ENCODE measurements at regions not wholly inside any gene's neighbourhood (a gene's known extent, or its start where the extent isn't known, plus 50 kb on each side); places are given as distances from the start of the nearest gene placed in this dataset.
A peak's percentile ranks its signal among the peaks of the same experiment; 100 is the strongest.

DNA sequence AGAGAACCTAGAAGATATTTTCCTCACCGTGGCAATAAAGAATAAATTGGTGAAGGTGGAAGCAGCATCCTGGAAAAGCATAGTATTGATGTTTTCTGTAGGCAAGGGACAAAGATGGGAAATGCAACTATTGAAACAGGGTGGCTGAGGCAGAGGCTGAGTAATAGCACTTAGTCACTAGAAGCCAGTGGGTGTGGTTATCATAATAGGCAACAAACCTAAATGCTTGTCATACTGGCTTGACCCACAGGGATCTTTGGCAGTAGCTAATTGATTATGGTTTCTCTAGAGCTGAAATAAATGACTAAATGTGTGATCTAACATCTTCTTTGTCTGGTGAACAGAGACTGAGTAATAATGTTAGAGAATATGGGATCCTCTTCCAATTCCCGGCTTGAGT is 353.6 kb upstream of the RPS6KA3 start:
- DNase-seq (ENCODE audit: low read depth in 2 of 2): no peak

- no peak for DNase-seq (ENCODE audit: low read depth in 2 of 2)
These were observed 343.3 kb upstream of the RPS6KA3 start for GRCh38 chrX:20609916-20610415.

- no peak for DNase-seq (ENCODE audit: low read depth in 2 of 2)
These were observed 340.1 kb upstream of the RPS6KA3 start for GRCh38 chrX:20606831-20607230.

DNA sequence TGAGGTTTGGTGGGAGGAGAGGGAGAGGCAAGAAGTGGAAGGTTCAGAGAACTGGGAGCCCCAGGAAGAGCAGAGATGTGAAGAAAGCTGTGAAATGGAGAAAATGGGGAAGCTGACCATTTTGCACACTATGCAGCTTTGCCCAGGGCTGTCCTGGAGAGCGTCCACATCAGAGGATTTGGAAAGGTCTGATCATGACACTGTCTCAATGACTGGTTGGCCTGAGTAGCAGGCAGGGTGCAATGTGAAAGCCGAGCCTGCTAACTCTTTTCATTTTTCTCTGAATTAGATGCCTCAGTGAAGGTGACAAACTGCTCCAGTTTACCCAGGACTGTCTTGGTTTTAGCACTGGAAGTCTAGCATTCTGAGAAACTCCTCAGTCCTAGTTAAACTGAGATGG is 330.1 kb upstream of the RPS6KA3 start:
- DNase-seq (ENCODE audit: low read depth in 2 of 2): no peak

GRCh38 chrX:20595928-20596575 is 329.3 kb upstream of the RPS6KA3 start:
- DNase-seq (ENCODE audit: low read depth in 2 of 2): no peak

DNA sequence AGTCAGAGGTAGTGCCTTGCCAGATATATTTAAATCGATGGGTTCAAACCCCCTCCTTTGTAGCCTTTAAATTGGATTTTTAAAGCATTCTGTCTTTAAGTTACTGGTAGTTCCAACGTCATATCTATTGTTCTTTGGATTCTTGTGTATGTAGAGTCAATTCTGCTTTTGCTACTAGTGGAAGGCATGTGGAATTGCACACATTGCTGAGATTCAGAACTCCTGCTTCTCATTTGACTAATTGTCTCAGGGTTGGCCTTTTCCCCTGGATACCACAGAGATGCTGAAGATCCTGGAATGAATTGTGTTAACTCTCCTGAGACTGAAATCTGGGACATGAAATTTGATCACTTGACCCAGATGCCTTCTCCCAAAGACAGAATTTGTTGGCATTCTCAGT is 328.3 kb upstream of the RPS6KA3 start:
- DNase-seq (ENCODE audit: low read depth in 2 of 2): no peak

- DNase-seq (ENCODE audit: low read depth in 2 of 2): no peak
These were observed 327.1 kb upstream of the RPS6KA3 start for GRCh38 chrX:20593836-20594235.

- no peak for DNase-seq (ENCODE audit: low read depth in 2 of 2)
These were observed 326.7 kb upstream of the RPS6KA3 start for GRCh38 chrX:20593402-20593801.

DNA sequence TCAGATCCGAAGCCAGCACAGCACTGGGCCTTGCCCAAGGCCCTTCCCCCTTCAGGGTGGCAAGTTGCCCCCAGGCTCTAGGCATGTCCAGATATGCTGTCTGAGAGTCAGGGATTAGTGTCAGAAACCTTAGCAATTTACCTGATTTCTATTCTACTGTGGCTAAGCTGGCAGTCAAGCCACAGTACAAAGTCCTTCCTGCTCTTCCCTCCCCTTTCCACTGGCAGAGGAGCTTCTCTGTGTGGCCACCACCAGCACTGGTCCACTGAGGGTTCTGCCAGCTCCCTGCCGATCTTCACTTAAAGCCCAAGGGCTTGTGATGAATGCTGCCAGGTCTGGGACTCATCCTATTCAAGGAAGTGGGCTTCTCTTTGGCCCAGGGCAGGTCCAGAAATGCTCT is 324.5 kb upstream of the RPS6KA3 start:
- no peak for DNase-seq (ENCODE audit: low read depth in 2 of 2)

- DNase-seq (ENCODE audit: low read depth in 2 of 2): no peak
These were observed 319.1 kb upstream of the RPS6KA3 start for GRCh38 chrX:20585782-20586181.

GRCh38 chrX:20571611-20572010 is 304.9 kb upstream of the RPS6KA3 start:
- no peak for DNase-seq (ENCODE audit: low read depth in 2 of 2)

DNA sequence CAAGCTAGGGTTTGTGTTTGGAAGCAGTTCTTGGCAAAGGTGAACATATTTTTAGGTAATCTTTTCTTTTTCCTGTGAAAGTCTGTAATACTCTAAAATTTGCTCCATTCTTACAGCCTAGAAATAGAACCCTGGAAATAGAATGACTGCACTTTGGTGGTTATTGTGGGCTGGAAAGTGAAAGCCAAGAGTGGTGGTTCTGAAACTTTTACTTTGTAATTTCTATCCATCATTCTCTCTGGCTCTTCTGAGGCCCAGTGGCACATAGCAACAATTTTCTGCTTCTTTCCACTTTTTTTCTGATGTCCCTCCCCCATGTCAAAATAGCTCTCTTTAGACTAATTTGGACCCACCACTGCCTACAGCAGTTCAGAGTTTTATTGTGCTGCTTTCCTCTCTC is 300.4 kb upstream of the RPS6KA3 start:
- DNase-seq (ENCODE audit: low read depth in 2 of 2): no peak

DNA sequence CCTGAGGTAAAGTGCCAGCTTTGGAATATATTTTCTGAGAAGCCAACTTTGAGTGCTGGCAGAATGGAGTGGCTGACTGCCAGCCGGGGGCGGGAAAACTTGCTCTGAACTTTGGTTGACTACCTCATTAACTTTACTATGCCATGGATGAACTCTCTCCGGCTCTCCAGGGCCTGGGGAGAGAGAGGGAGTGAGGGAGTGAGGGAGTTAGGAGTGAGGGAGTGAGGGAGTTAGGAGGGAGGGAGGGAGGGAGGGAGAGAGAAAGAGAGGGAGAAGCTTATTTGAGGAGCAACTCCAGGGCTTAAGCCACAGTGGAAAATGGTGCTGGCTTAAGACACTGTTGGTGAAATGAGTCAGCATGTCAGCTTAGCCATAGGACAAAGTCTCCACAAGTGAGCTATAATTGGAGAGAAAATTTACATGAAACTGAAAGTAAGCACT is 280.9 kb upstream of the RPS6KA3 start:
- no peak for DNase-seq (ENCODE audit: low read depth in 2 of 2)

GRCh38 chrX:20545538-20545937 is 278.8 kb upstream of the RPS6KA3 start:
- DNase-seq (ENCODE audit: low read depth in 2 of 2): no peak

DNA sequence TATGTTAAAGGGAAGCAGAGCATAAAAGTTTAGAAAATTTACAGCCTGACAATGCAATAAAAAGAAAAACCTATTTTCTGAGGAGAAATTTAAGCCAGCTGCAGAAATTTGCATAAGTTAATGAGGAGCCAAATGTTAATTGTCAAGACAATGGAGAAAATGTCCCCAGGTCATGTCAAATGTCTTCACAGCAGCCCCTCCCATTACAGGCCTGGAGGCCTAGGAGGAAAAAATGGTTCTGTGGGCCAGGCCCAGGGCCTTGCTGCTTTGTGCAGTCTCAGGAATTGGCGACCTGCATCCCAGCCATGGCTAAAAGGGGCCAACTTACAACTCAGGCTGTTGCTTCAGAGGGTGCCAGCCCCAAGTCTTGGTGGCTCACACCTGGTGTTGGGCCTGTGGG is 275.4 kb upstream of the RPS6KA3 start:
- DNase-seq (ENCODE audit: low read depth in 2 of 2): no peak

DNA sequence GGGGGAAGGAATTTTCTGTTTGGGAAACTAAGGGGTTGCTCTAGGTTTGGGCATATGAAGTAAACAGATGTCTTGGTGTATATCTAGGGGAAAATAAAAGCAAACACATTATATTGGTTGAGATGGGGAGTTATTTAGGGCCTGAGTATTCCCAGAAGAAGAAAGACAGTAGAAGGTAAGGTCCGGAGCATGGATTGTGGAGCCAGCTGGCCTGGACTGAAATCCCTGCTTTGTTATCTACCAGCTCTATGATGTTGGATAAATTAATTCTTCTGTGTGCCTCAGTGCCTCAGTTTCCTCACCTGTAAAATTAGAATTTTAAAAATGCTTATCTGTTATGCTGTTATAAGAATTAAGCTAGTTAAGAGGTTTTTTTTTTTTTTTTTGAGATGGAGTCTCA is 272.3 kb upstream of the RPS6KA3 start:
- DNase-seq (ENCODE audit: low read depth in 2 of 2): no peak

- DNase-seq (ENCODE audit: low read depth in 2 of 2): no peak
These were observed 265.0 kb upstream of the RPS6KA3 start for GRCh38 chrX:20531667-20532066.

DNA sequence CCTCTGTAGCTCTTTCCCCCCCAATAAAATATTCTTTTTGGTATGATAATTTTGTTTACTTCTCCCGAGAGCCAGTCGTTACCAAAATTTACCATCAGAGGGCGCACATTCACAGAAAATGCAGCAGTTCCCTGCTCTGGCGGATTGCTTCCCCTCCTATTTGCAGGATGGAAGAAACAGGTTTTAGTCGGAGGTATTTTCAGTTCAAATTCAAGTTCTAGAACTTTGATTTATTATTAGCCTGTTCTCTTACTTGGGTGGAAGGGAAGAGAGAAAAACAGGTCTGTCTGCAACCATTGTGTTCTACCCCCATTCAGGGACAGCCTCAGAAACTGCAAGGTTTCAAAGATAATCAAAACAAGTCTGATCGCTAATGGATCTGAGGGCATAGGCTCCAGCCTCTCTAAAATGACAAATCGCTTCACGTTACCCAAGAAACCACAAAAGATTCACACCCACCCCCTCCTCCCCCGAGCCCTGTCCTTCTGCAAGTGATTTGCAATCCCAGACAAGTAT is 263.8 kb upstream of the RPS6KA3 start:
- DNase-seq (ENCODE audit: low read depth in 2 of 2): peak; percentile 14 to 19

- DNase-seq (ENCODE audit: low read depth in 2 of 2): no peak
These were observed 263.0 kb upstream of the RPS6KA3 start for GRCh38 chrX:20529711-20530110.

DNA sequence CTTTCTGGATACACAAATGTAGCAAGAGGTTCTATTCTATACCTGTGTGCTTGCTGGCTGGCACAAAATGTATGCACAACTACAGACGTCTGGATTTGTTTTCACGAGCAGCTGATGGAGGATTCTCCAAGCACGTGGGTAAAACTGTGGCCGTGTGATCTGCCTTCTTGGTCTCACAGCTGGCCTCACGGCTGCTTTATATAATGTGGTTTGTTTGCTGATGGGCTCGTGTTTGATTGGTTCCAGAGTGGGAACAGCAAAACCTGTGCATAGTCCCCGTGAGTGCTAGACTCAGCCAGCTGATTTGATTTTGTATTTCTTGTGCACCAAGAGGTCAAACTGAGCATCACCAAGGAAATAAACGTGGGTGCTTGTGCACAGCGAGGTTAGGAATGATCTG is 262.6 kb upstream of the RPS6KA3 start:
- no peak for DNase-seq (ENCODE audit: low read depth in 2 of 2)

DNA sequence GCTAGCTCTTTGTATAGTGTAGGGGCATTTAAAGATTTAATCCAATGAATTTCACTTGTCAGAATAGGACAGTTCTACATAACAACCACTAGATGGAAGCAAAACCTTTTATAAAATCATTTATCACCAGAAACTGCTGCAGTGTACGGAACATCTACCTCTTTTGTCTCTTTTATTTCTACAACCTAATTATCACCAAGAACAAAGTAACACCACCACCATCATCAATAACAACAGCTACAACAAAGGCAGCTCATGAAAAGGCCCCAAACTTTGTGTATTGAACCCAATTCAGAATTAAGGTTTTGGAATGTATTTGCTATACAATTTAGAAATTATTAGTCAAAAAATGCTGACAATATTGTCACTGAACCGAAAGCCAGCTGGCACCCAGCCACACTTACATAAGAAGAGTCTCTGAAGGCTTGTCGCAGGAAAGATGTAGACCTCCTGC is 260.9 kb upstream of the RPS6KA3 start:
- no peak for DNase-seq (ENCODE audit: low read depth in 2 of 2)

DNA sequence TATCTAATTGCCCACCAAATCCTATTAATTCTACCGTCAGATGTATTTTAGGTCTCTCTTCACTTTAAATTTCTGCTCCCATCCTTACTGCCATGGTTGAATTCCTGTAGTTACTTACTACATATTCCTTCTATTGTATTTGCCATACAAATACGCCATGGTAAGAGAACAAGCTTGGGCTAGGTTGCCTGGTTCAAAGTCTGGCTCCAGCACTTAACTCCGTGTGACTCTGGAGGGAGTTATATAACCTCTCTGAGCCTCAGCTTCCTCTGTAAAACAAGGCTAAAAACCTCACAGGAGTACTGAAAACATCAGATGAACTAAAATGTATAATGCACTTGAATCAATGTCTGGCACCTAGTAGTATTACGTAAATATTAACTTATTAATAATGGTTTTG is 260.3 kb upstream of the RPS6KA3 start:
- no peak for DNase-seq (ENCODE audit: low read depth in 2 of 2)

GRCh38 chrX:20523626-20524312 is 257.1 kb upstream of the RPS6KA3 start:
- no peak for DNase-seq (ENCODE audit: low read depth in 2 of 2)

Measured in activated CD8-positive, alpha-beta memory T cell treated with anti-CD3 and anti-CD28 coated beads for 4 hours (primary cell).